NCI-H226 (cell line): ENCODE measurements at regions not wholly inside any gene's neighbourhood (a gene's known extent, or its start where the extent isn't known, plus 50 kb on each side); places are given as distances from the start of the nearest gene placed in this dataset.

Source experiments
- DNase-seq: peaks from one replicate; pipeline ENCODE4 v3.0.0-alpha.2; 2015

- no peak for DNase-seq
Measured at GRCh38 chr7:22657479-22657878, 69.5 kb upstream of the IL6 start.

GRCh38 chr7:22655781-22656180 is 71.2 kb upstream of the IL6 start:
- DNase-seq: no peak

GRCh38 chr7:22654831-22655230 is 72.2 kb upstream of the IL6 start:
- DNase-seq: no peak

- no peak for DNase-seq
Measured at GRCh38 chr7:22653951-22654350, 73.0 kb upstream of the IL6 start.

- peak; percentile 91 for DNase-seq
Measured at GRCh38 chr7:22651534-22652243, 75.3 kb upstream of the IL6 start.

GRCh38 chr7:22651036-22651435 is 76.0 kb upstream of the IL6 start:
- peak; percentile 40 for DNase-seq

- no peak for DNase-seq
Measured at GRCh38 chr7:22649686-22650085, 77.3 kb upstream of the IL6 start.

- DNase-seq: peak; percentile 100
Measured at GRCh38 chr7:22647451-22648257, 79.3 kb upstream of the IL6 start.

- DNase-seq: no peak
Measured at GRCh38 chr7:22645418-22646181, 81.4 kb upstream of the IL6 start.

GRCh38 chr7:22642454-22642853 is 84.5 kb upstream of the IL6 start:
- no peak for DNase-seq

- no peak for DNase-seq
Measured at GRCh38 chr7:22640269-22640668, 86.7 kb upstream of the IL6 start.

GRCh38 chr7:22639396-22639795 is 87.6 kb upstream of the IL6 start:
- no peak for DNase-seq

- no peak for DNase-seq
Measured at GRCh38 chr7:22635349-22635748, 91.7 kb upstream of the IL6 start.

- peak; percentile 50 for DNase-seq
Measured at GRCh38 chr7:22633954-22634474, 93.0 kb upstream of the IL6 start.

GRCh38 chr7:22633286-22633953 is 93.6 kb upstream of the IL6 start:
- no peak for DNase-seq

- no peak for DNase-seq
Measured at GRCh38 chr7:22632674-22633073, 94.3 kb upstream of the IL6 start.

GRCh38 chr7:22631730-22632129 is 95.3 kb upstream of the IL6 start:
- no peak for DNase-seq

- DNase-seq: no peak
Measured at GRCh38 chr7:22630069-22630468, 96.9 kb upstream of the IL6 start.

- no peak for DNase-seq
Measured at GRCh38 chr7:22629056-22629455, 97.9 kb upstream of the IL6 start.

GRCh38 chr7:22628112-22628511 is 98.9 kb upstream of the IL6 start:
- no peak for DNase-seq

- peak; percentile 95 for DNase-seq
Measured at GRCh38 chr7:22627136-22627535, 99.9 kb upstream of the IL6 start.

- peak; percentile 36 for DNase-seq
Measured at GRCh38 chr7:22625251-22625650, 101.7 kb upstream of the IL6 start.

GRCh38 chr7:22624781-22625180 is 102.2 kb upstream of the IL6 start:
- DNase-seq: no peak
